ENCODE measurements at regions not wholly inside any gene's neighbourhood (a gene's known extent, or its start where the extent isn't known, plus 50 kb on each side); places are given as distances from the start of the nearest gene placed in this dataset.
A peak's percentile ranks its signal among the peaks of the same experiment; 100 is the strongest.
"Not testable (repeated sequence)": the region's sequence is repeated elsewhere in the genome, so short reads cannot be mapped to it uniquely, and the experiment has no call there.

GRCh38 chr9:108393481-108394001, 462.2 kb downstream of the ACTL7B start:
- DNase-seq: not testable (repeated sequence)

- no peak for DNase-seq
Measured at GRCh38 chr9:108392877-108393276, 462.9 kb downstream of the ACTL7B start.

GRCh38 chr9:108389056-108389455, 466.7 kb downstream of the ACTL7B start:
- DNase-seq: no peak

GRCh38 chr9:108386859-108387384, 468.9 kb downstream of the ACTL7B start:
- DNase-seq: no peak

GRCh38 chr9:108386032-108386431, 469.8 kb downstream of the ACTL7B start:
- no peak for DNase-seq

GRCh38 chr9:108383796-108384195, 472.0 kb downstream of the ACTL7B start:
- no peak for DNase-seq

- DNase-seq: no peak
Measured at GRCh38 chr9:108382310-108382709, 473.5 kb downstream of the ACTL7B start.

GRCh38 chr9:108377881-108378280, 477.9 kb downstream of the ACTL7B start:
- DNase-seq: no peak

- no peak for DNase-seq
Measured at GRCh38 chr9:108377382-108377781, 478.4 kb downstream of the ACTL7B start.

- DNase-seq: no peak
Measured at GRCh38 chr9:108376140-108376539, 479.6 kb downstream of the ACTL7B start.

- no peak for DNase-seq
Measured at GRCh38 chr9:108374626-108375025, 481.2 kb downstream of the ACTL7B start.

GRCh38 chr9:108367188-108367587, 488.6 kb downstream of the ACTL7B start:
- no peak for DNase-seq

- no peak for DNase-seq
Measured at GRCh38 chr9:108363311-108363710, 492.5 kb downstream of the ACTL7B start.

GRCh38 chr9:108360304-108360703, 495.5 kb downstream of the ACTL7B start:
- DNase-seq: no peak

GRCh38 chr9:108356806-108357205, 499.0 kb downstream of the ACTL7B start:
- DNase-seq: no peak

- no peak for DNase-seq
Measured at GRCh38 chr9:108351571-108351970, 504.2 kb downstream of the ACTL7B start.

- no peak for DNase-seq
Measured at GRCh38 chr9:108347463-108348188, 508.2 kb downstream of the ACTL7B start.

GRCh38 chr9:108345826-108346225, 510.0 kb downstream of the ACTL7B start:
- no peak for DNase-seq

- no peak for DNase-seq
Measured at GRCh38 chr9:108339251-108339650, 516.5 kb downstream of the ACTL7B start.

GRCh38 chr9:108336575-108336974, 519.2 kb downstream of the ACTL7B start:
- no peak for DNase-seq

GRCh38 chr9:108333530-108333983, 522.2 kb downstream of the ACTL7B start:
- DNase-seq: no peak

GRCh38 chr9:108331596-108331995, 524.2 kb downstream of the ACTL7B start:
- DNase-seq: no peak

- DNase-seq: peak; percentile 5
Measured at GRCh38 chr9:108325406-108325805, 530.4 kb downstream of the ACTL7B start.

- no peak for DNase-seq
Measured at GRCh38 chr9:108323615-108324014, 532.2 kb downstream of the ACTL7B start.

All from hematopoietic multipotent progenitor cell treated with erythropoietin and hydrocortisone succinate and interleukin-3 and kit ligand, for 4 days (in vitro differentiated cells).